Lung (tissue), 11 donors: ENCODE measurements at regions not wholly inside any gene's neighbourhood (a gene's known extent, or its start where the extent isn't known, plus 50 kb on each side); places are given as distances from the start of the nearest gene placed in this dataset.

Source experiments
- ATAC-seq: fragments of 200-7000 bp; cut with Tn5 transposase; one replicate; pipeline ENCODE4 v1.9.1; 2020; ENCODE audit warnings: moderate number of reproducible peaks; ENCODE audit not compliant: insufficient read depth, low FRiP score
- DNase-seq, 3 donors: peaks; one replicate each; pipeline ENCODE4 v3.0.0-alpha.2; 2013 to 2017
- H3K27ac ChIP-seq, 2 donors: one replicate each; pipeline ENCODE4 v1.5.1; 2013; ENCODE audit warnings: mild to moderate bottlenecking in 2 of 2, moderate library complexity in 2 of 2, control low read depth in 1 of 2, inconsistent platforms in 1 of 2, low read depth in 1 of 2, low read length in 1 of 2
- H3K27me3 ChIP-seq, 3 donors: one replicate each; pipeline ENCODE4 v1.5.1; 2013; ENCODE audit warnings: low read length in 2 of 3; ENCODE audit not compliant: control insufficient read depth in 3 of 3, insufficient read depth in 3 of 3
- H3K36me3 ChIP-seq, 4 donors: one replicate each; pipeline ENCODE4 v1.5.1; 2013; ENCODE audit warnings: low read length in 4 of 4, mild to moderate bottlenecking in 1 of 4, moderate library complexity in 1 of 4; ENCODE audit not compliant: control insufficient read depth in 4 of 4, insufficient read depth in 4 of 4
- H3K4me1 ChIP-seq, 5 donors: one replicate each; pipeline ENCODE4 v1.5.1; 2013; ENCODE audit warnings: low read length in 5 of 5, mild to moderate bottlenecking in 2 of 5, moderate library complexity in 1 of 5; ENCODE audit not compliant: control insufficient read depth in 5 of 5, insufficient read depth in 5 of 5
- H3K4me3 ChIP-seq: one replicate; pipeline ENCODE4 v1.5.1; 2013; ENCODE audit warnings: mild to moderate bottlenecking, control low read depth, moderate library complexity
- H3K9ac ChIP-seq, 2 donors: one replicate each; pipeline ENCODE4 v1.5.1; 2013; ENCODE audit warnings: low read length in 2 of 2, control low read depth in 1 of 2; ENCODE audit not compliant: insufficient read depth in 1 of 2
- H3K9me3 ChIP-seq, 4 donors: one replicate each; pipeline ENCODE4 v1.5.1; 2013; ENCODE audit warnings: low read length in 3 of 4, mild to moderate bottlenecking in 1 of 4, moderate library complexity in 1 of 4; ENCODE audit not compliant: control insufficient read depth in 4 of 4, insufficient read depth in 3 of 4
- CTCF ChIP-seq: IDR thresholded peaks from 2 replicates; pipeline ENCODE4 v1.5.1; 2012; ENCODE audit warnings: mild to moderate bottlenecking; ENCODE audit errors: control extremely low read depth, extremely low read depth
- WGBS, 2 donors: extraction: QIAGEN DNeasy Blood & Tissue Kit; methylation state at CpG; one replicate each; pipeline ENCODE4 v1.1.7; 2013; 5-methylcytosine and 5-hydroxymethylcytosine counted together
- donor health status: control.
- donor health status: control.
- donor health status: Bipolar disorder and iron deficiency.
- donor health status: healthy.
- donor health status: DM: yes; HTN: yes; CAD: no.

GRCh38 chr2:15812187-15812780, 128.1 kb upstream of the MYCN start:
- Histone ChIP-seq H3K9me3 (peaks cover 0 to 2% (median 0%) of the 10 kb centered on the region in 4 donors), H3K27ac (no peak overlapping the region), H3K4me3 (no peak overlapping the region), H3K4me1 (peaks cover 0 to 40% (median 0%) of the 10 kb centered on the region in 5 donors), H3K9ac (no peak overlapping the region), H3K27me3 (no peaks in the 10 kb centered on the region), H3K36me3 (no peaks in the 10 kb centered on the region)
- 82 to 85% methylated on average over 10 of the region's 10 CpGs for WGBS, 2 donors
- no peak for DNase-seq
- no peak for TF ChIP-seq CTCF
- no peak for ATAC-seq

GRCh38 chr2:15813481-15814266, 126.7 kb upstream of the MYCN start:
- Histone ChIP-seq H3K4me1 (peaks cover 0 to 34% (median 2%) of the 10 kb centered on the region in 5 donors), H3K9ac (no peak overlapping the region), H3K27me3 (peaks cover 0 to 4% (median 0%) of the 10 kb centered on the region in 3 donors), H3K27ac (no peak overlapping the region), H3K4me3 (no peak overlapping the region), H3K36me3 (no peaks in the 10 kb centered on the region), H3K9me3 (peaks cover 0 to 2% (median 0%) of the 10 kb centered on the region in 4 donors)
- ATAC-seq, result no peak
- WGBS, 2 donors, result 90 to 91% methylated on average over 7 of the region's 7 CpGs
- DNase-seq, result no peak
- no peak for TF ChIP-seq CTCF

- Histone ChIP-seq H3K9me3 (peaks cover 0 to 2% (median 0%) of the 10 kb centered on the region in 4 donors), H3K36me3 (no peaks in the 10 kb centered on the region), H3K4me1 (peaks cover 0 to 29% (median 2%) of the 10 kb centered on the region in 5 donors), H3K4me3 (no peak overlapping the region), H3K27me3 (peaks cover 0 to 4% (median 0%) of the 10 kb centered on the region in 3 donors), H3K27ac (no peak overlapping the region), H3K9ac (no peak overlapping the region)
- WGBS, 2 donors, result 50 to 74% methylated on average over 8 of the region's 8 CpGs
- DNase-seq, result no peak
- ATAC-seq, result no peak
- TF ChIP-seq CTCF, result no peak
These were observed 125.9 kb upstream of the MYCN start for GRCh38 chr2:15814403-15814802.
